Pancreas (tissue), 10 donors: ENCODE measurements at regions not wholly inside any gene's neighbourhood (a gene's known extent, or its start where the extent isn't known, plus 50 kb on each side); places are given as distances from the start of the nearest gene placed in this dataset.

Source experiments
- ATAC-seq, 4 donors: fragments of 200-7000 bp; cut with Tn5 transposase; one replicate each; pipeline versions ENCODE4 v1.8.0 to v1.9.1; 2020; ENCODE audit warnings: mild to moderate bottlenecking in 4 of 4, moderate library complexity in 4 of 4
- DNase-seq, 6 donors: peaks; one replicate each; pipeline ENCODE4 v3.0.0-alpha.2; 2020
- FAIRE-seq: peaks from 2 replicates; lab custom pipeline; 2012; peaks lifted over from hg19 to GRCh38; lab: Jason Lieb, UNC
- H3K27ac ChIP-seq, 4 donors: fragments of 200-600 bp; sonication (generic); 1 replicate in 3 of 4; 2 replicates in 1 of 4; pipeline versions ENCODE4 v1.5.0 to v1.8.0; 2020
- H3K27me3 ChIP-seq, 4 donors: fragments of 200-600 bp; one replicate each; pipeline ENCODE4 v1.8.0; 2021
- H3K36me3 ChIP-seq, 3 donors: fragments of 200-600 bp; sonication (generic) in 1 of 3; one replicate each; pipeline versions ENCODE4 v1.5.0 to v1.8.0; 2020 to 2021
- H3K4me1 ChIP-seq, 3 donors: fragments of 200-600 bp; one replicate each; pipeline ENCODE4 v1.8.0; 2021
- H3K4me3 ChIP-seq, 4 donors: fragments of 200-600 bp; sonication (generic) in 2 of 4; one replicate each; pipeline versions ENCODE4 v1.5.0 to v1.8.0; 2020 to 2021
- H3K9me3 ChIP-seq, 4 donors: fragments of 200-600 bp; one replicate each; pipeline ENCODE4 v1.8.0; 2021
- WGBS, 2 donors: extraction: QIAGEN DNeasy Blood & Tissue Kit; methylation state at CpG; one replicate each; pipeline ENCODE4 v1.1.7; 2013; 5-methylcytosine and 5-hydroxymethylcytosine counted together
- intact Hi-C, 3 donors: fragments of 100-400 bp; cut with DNase I; formaldehyde crosslinking; loops; one replicate each; pipeline versions ENCODE4 v1.11.1 to v1.14.2; 2022
- TF ChIP-seq, protein P1 (sequence below), 4 donors: fragments of 200-600 bp; sonication (generic) in 3 of 4; IDR thresholded peaks; one replicate each; pipeline versions ENCODE4 v1.5.0 to v1.8.0; 2021; ENCODE audit warnings: antibody characterized with exemption in 4 of 4
- donor health status: healthy with polysubstance abuse.
- donor health status: DM: no; HTN: no; CAD: no; lungs with moderate emphysema.
- donor health status: DM: no; HTN: no; CAD: no.
- donor health status: control.
- donor health status: control.
- donor health status: Bipolar disorder and iron deficiency.
- donor health status: DM: yes; HTN: yes; CAD: no.
- donor health status: DM: no; HTN: no; CAD: no.
- donor health status: DM: no; HTN: no; CAD: no.
- donor health status: DM: yes; HTN: yes; CAD: no.

DNA sequence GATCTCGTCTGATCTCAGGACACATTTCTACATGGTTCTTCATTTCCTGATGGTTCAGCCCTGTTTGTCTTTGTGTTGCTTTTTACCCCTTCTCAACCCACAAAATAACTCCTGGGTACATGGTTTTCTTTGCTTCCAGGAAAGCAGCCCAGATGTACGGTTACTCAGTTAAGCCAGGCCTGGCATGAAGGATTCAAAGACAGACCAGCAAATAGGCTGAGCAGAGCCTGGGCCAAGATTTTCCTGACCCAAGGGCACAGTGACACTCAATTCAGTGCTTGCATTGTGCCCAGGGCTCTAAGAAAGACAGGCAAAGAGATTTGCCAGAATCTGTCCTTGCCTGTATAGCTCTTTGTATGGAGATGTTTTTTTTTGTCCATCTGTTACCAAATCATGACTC, 340.8 kb upstream of the KIAA1217 start:
- 75 to 77% methylated on average over 2 of the region's 2 CpGs for WGBS, 2 donors
- no peak for FAIRE-seq

DNA sequence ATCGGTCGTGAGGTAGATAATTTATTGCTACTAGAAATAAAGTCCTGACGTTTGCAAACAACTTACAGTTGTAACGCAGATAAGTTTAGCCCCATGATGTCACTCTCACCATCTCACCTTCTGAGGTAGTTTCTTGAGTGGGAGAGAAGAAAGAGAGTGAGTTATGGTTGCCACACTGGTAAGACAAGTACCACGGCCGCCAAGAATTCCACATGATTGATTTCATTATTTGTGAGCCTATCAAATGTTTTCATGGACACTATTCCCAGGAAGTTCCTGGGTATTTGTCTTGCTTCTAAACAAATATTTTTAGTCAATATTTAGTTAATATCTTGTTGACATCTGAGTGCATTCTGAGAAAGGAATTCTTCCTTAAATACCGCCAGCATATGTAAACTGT, 339.4 kb upstream of the KIAA1217 start:
- 12 to 16% methylated on average over 7 of the region's 7 CpGs for WGBS, 2 donors
- ATAC-seq: peak; percentile 69 to 82 (median 72)
- Histone ChIP-seq H3K4me3 (no peak overlapping the region), H3K4me1 (peaks cover 8 to 12% (median 10%) of the 10 kb centered on the region in 3 donors), H3K9me3 (no peaks in the 10 kb centered on the region), H3K36me3 (no peaks in the 10 kb centered on the region), H3K27me3 (no peaks in the 10 kb centered on the region), H3K27ac (peak overlapping the region in 1 of 4 donors; percentile 14)
- TF ChIP-seq, protein P1, sequence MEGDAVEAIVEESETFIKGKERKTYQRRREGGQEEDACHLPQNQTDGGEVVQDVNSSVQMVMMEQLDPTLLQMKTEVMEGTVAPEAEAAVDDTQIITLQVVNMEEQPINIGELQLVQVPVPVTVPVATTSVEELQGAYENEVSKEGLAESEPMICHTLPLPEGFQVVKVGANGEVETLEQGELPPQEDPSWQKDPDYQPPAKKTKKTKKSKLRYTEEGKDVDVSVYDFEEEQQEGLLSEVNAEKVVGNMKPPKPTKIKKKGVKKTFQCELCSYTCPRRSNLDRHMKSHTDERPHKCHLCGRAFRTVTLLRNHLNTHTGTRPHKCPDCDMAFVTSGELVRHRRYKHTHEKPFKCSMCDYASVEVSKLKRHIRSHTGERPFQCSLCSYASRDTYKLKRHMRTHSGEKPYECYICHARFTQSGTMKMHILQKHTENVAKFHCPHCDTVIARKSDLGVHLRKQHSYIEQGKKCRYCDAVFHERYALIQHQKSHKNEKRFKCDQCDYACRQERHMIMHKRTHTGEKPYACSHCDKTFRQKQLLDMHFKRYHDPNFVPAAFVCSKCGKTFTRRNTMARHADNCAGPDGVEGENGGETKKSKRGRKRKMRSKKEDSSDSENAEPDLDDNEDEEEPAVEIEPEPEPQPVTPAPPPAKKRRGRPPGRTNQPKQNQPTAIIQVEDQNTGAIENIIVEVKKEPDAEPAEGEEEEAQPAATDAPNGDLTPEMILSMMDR (IDR thresholded peaks at IDR 0.05): no peak
- peak in 1 of 6 donors; percentile 22 for DNase-seq
- intact Hi-C loops: no loop called here
- no peak for FAIRE-seq

More for the DNA sequence above, 340.8 kb upstream of the KIAA1217 start:
- Histone ChIP-seq H3K4me1 (peaks cover 8 to 12% (median 10%) of the 10 kb centered on the region in 3 donors), H3K27me3 (no peaks in the 10 kb centered on the region), H3K27ac (no peak overlapping the region), H3K9me3 (no peaks in the 10 kb centered on the region), H3K4me3 (no peak overlapping the region), H3K36me3 (no peaks in the 10 kb centered on the region)
- TF ChIP-seq, protein P1 (IDR thresholded peaks at IDR 0.05): no peak
- no peak for DNase-seq
- peak in 1 of 4 donors; percentile 25 for ATAC-seq
- intact Hi-C loops: no loop called here

DNA sequence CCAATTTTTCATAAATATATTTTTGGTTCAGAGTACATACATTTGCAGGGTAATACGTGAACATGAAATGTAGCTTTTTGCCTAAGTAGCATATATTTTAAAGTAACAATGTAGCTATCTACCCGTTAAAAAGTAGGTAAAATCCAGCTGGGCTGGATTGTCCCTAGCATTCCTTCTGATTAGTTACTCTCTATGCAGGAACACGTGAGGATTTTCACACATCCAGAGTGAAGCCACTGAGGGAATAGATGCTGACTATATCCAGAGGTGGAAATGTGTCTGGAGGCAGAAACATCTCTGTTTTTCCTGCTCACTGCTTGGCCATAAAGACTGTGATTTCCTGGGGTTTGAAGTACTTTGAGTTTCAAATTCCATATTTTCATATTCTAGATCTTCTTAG, 338.9 kb upstream of the KIAA1217 start:
- ATAC-seq: peak; percentile 40 to 74 (median 52)
- intact Hi-C loops: no loop called here
- TF ChIP-seq, protein P1 (IDR thresholded peaks at IDR 0.05): no peak
- Histone ChIP-seq H3K27ac (peak overlapping the region in 1 of 4 donors; percentile 14), H3K4me3 (no peak overlapping the region), H3K4me1 (peaks cover 8 to 12% (median 10%) of the 10 kb centered on the region in 3 donors), H3K9me3 (no peaks in the 10 kb centered on the region), H3K27me3 (no peaks in the 10 kb centered on the region), H3K36me3 (no peaks in the 10 kb centered on the region)
- DNase-seq: no peak
- FAIRE-seq: no peak
- WGBS, 2 donors: 14 to 15% methylated on average over 3 of the region's 3 CpGs

DNA sequence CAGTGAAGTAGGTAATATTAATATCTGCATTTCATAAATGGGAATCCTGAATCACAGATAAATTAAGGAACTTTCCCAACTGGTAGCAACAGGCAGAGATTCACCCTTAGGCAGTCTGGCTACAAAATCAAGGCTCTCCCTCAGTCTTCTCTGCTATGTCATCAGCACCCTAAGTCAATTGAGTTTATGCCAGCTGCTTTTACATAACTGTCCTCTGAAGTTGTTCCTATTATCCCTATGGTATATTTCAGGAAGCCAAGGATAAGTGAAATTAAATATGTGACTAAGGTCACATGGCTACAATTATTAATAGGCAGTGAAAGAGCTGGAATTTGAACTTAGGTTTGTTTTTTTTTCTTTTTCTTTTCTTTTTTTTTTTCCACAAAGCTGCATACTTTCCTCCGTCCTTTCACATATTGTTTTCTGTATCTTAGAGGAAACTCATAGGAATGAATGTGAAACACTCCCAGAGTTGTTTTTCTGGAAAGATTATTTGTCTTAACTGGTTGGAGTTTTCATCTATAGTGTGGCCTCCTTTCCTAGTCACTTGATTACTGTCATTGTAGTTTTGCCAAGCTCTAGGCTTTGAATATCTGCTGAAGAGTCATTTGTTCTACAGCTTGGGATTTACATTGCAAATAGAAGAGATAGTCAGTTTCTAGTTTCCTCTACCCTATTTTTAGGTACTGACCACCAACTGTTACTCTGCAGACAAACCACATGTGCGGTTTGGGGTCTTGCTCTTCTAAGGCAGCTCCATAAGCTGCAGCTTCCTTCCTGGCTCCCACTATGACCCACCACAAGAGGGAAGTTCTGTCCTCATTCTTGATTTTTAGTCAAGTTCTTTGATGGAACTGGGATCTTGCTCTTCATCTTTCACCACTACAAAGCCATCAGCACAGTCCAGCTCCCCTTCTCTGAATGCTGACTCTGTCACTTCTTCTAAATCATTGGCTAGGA, 338.0 kb upstream of the KIAA1217 start:
- intact Hi-C loops: no loop called here
- no peak overlapping the region for H3K4me3 ChIP-seq
- DNase-seq: no peak
- H3K36me3 ChIP-seq: no peaks in the 10 kb centered on the region
- peaks cover 8 to 12% (median 10%) of the 10 kb centered on the region in 3 donors for H3K4me1 ChIP-seq
- 68 to 76% methylated on average over 2 of the region's 2 CpGs for WGBS, 2 donors
- peak in 3 of 4 donors; percentile 42 to 51 (median 48) for ATAC-seq
- no peaks in the 10 kb centered on the region for H3K9me3 ChIP-seq
- TF ChIP-seq, protein P1 (IDR thresholded peaks at IDR 0.05): no peak
- no peaks in the 10 kb centered on the region for H3K27me3 ChIP-seq
- FAIRE-seq: no peak
- H3K27ac ChIP-seq: no peak overlapping the region
